Smooth muscle cell (in vitro differentiated cells): ENCODE measurements at regions not wholly inside any gene's neighbourhood (a gene's known extent, or its start where the extent isn't known, plus 50 kb on each side); places are given as distances from the start of the nearest gene placed in this dataset.

Experiments
- DNase-seq: peaks from one replicate; lab custom pipeline; 2025; ENCODE audit not compliant: unreplicated experiment; lab: John Stamatoyannopoulos, UW
- H2AFZ ChIP-seq: fragments of 200-600 bp; sonication (generic); 2 replicates; pipeline ENCODE4 v1.6.0; 2016; ENCODE audit warnings: antibody characterized with exemption, low read depth, mild to moderate bottlenecking
- H3F3A ChIP-seq: fragments of 200-600 bp; sonication (generic); 2 replicates; pipeline ENCODE4 v1.6.0; 2017; ENCODE audit warnings: antibody characterized with exemption, low read depth
- H3K27ac ChIP-seq: fragments of 200-600 bp; sonication (generic); 2 replicates; pipeline ENCODE4 v1.5.1; 2016; ENCODE audit warnings: low read depth, mild to moderate bottlenecking
- H3K27me3 ChIP-seq: fragments of 200-600 bp; sonication (generic); 2 replicates; pipeline ENCODE4 v1.6.1; 2016; ENCODE audit warnings: low read depth, mild to moderate bottlenecking
- H3K36me3 ChIP-seq: fragments of 200-600 bp; sonication (generic); 2 replicates; pipeline ENCODE4 v1.5.1; 2016; ENCODE audit warnings: low read depth
- H3K4me1 ChIP-seq: fragments of 200-600 bp; sonication (generic); 2 replicates; pipeline ENCODE4 v1.5.1; 2016; ENCODE audit warnings: low read depth
- H3K4me2 ChIP-seq: fragments of 200-600 bp; sonication (generic); 2 replicates; pipeline ENCODE4 v1.6.0; 2016; ENCODE audit warnings: mild to moderate bottlenecking
- H3K4me3 ChIP-seq: fragments of 200-600 bp; sonication (generic); 2 replicates; pipeline ENCODE4 v1.5.1; 2016; ENCODE audit warnings: mild to moderate bottlenecking
- H3K79me2 ChIP-seq: fragments of 200-600 bp; sonication (generic); 2 replicates; pipeline ENCODE4 v1.6.0; 2016; ENCODE audit warnings: low read depth, mild to moderate bottlenecking
- H3K9ac ChIP-seq: fragments of 200-600 bp; sonication (generic); 2 replicates; pipeline ENCODE4 v1.6.0; 2016; ENCODE audit warnings: low read depth
- H3K9me3 ChIP-seq: fragments of 200-600 bp; sonication (generic); replicated peaks from 2 replicates; pipeline ENCODE4 v1.5.1; 2016; ENCODE audit warnings: low read depth
- H4K20me1 ChIP-seq: fragments of 200-600 bp; sonication (generic); 2 replicates; pipeline ENCODE4 v1.6.0; 2016; ENCODE audit warnings: low read depth
- WGBS: methylation state at CpG from one replicate; pipeline ENCODE4 v1.1.7; 2016; ENCODE audit warnings: low lambda C conversion rate; 5-methylcytosine and 5-hydroxymethylcytosine counted together
- TF ChIP-seq, protein P1 (sequence below): fragments of 200-600 bp; sonication (generic); IDR thresholded peaks from 2 replicates; pipeline ENCODE4 v1.5.1; 2017; ENCODE audit warnings: borderline replicate concordance, mild to moderate bottlenecking, antibody characterized with exemption; ENCODE audit not compliant: insufficient read depth, poor library complexity, severe bottlenecking

- H3K9ac ChIP-seq, result no peak overlapping the region
- no peaks in the 10 kb centered on the region for H3K79me2 ChIP-seq
- H3F3A ChIP-seq, result no peaks in the 10 kb centered on the region
- TF ChIP-seq, protein P1, sequence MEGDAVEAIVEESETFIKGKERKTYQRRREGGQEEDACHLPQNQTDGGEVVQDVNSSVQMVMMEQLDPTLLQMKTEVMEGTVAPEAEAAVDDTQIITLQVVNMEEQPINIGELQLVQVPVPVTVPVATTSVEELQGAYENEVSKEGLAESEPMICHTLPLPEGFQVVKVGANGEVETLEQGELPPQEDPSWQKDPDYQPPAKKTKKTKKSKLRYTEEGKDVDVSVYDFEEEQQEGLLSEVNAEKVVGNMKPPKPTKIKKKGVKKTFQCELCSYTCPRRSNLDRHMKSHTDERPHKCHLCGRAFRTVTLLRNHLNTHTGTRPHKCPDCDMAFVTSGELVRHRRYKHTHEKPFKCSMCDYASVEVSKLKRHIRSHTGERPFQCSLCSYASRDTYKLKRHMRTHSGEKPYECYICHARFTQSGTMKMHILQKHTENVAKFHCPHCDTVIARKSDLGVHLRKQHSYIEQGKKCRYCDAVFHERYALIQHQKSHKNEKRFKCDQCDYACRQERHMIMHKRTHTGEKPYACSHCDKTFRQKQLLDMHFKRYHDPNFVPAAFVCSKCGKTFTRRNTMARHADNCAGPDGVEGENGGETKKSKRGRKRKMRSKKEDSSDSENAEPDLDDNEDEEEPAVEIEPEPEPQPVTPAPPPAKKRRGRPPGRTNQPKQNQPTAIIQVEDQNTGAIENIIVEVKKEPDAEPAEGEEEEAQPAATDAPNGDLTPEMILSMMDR, result no peak
- no peaks in the 10 kb centered on the region for H3K27me3 ChIP-seq
- no peak overlapping the region for H3K4me2 ChIP-seq
- no peak overlapping the region for H3K4me3 ChIP-seq
- 98% methylated on average over 2 of the region's 2 CpGs for WGBS
- no peaks in the 10 kb centered on the region for H3K9me3 ChIP-seq
- no peaks in the 10 kb centered on the region for H3K36me3 ChIP-seq
- H3K27ac ChIP-seq, result no peak overlapping the region
- H3K4me1 ChIP-seq, result no peaks in the 10 kb centered on the region
- H4K20me1 ChIP-seq, result no peaks in the 10 kb centered on the region
- no peak for DNase-seq
- no peak overlapping the region for H2AFZ ChIP-seq
Measured at GRCh38 chr10:78700816-78701520, 367.8 kb upstream of the ZMIZ1 start.

- TF ChIP-seq, protein P1, result no peak
- Histone ChIP-seq H4K20me1 (no peaks in the 10 kb centered on the region), H3K27me3 (no peaks in the 10 kb centered on the region), H3K9ac (no peak overlapping the region), H3K4me3 (no peak overlapping the region), H2AFZ (no peak overlapping the region), H3K4me1 (no peaks in the 10 kb centered on the region), H3K4me2 (no peak overlapping the region), H3F3A (no peaks in the 10 kb centered on the region), H3K36me3 (no peaks in the 10 kb centered on the region), H3K79me2 (no peaks in the 10 kb centered on the region), H3K9me3 (no peaks in the 10 kb centered on the region), H3K27ac (no peak overlapping the region)
- WGBS, result 76% methylated on average over 8 of the region's 8 CpGs
- no peak for DNase-seq
Measured at GRCh38 chr10:78702186-78702585, 366.6 kb upstream of the ZMIZ1 start.

- Histone ChIP-seq H2AFZ (no peak overlapping the region), H3K79me2 (no peaks in the 10 kb centered on the region), H3K36me3 (no peaks in the 10 kb centered on the region), H3K9me3 (no peaks in the 10 kb centered on the region), H4K20me1 (no peaks in the 10 kb centered on the region), H3K4me1 (no peaks in the 10 kb centered on the region), H3K4me2 (no peak overlapping the region), H3F3A (no peaks in the 10 kb centered on the region), H3K9ac (no peak overlapping the region), H3K27me3 (no peaks in the 10 kb centered on the region), H3K27ac (no peak overlapping the region), H3K4me3 (no peak overlapping the region)
- WGBS, result 77% methylated on average over 6 of the region's 6 CpGs
- no peak for DNase-seq
- TF ChIP-seq, protein P1, result no peak
Measured at GRCh38 chr10:78702876-78703275, 365.9 kb upstream of the ZMIZ1 start.

DNA sequence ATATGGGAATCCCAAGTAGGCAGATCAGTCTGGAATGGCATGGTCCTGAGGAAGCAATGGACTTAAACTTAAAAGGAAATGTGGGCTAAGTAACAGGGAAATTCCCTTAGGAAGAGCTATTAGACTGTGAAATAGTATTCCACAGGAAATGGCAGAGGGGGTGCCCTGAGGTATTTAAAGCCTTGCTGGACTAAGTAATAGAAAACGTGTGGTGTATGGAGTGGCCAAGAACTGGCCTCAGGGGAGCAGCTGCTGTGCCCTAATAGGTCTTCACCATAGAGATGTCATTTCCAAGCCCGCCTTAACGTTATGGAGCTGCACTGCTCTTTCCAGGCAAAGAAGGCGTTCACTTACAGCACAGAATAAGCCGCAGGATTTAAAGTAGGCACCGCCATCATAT is 365.2 kb upstream of the ZMIZ1 start:
- H3K9me3 ChIP-seq, result no peaks in the 10 kb centered on the region
- H3K9ac ChIP-seq, result no peak overlapping the region
- H3K4me1 ChIP-seq, result no peaks in the 10 kb centered on the region
- H3F3A ChIP-seq, result no peaks in the 10 kb centered on the region
- no peak overlapping the region for H3K4me2 ChIP-seq
- no peak overlapping the region for H3K4me3 ChIP-seq
- no peak overlapping the region for H2AFZ ChIP-seq
- WGBS, result 70% methylated on average over 6 of the region's 6 CpGs
- H3K27ac ChIP-seq, result no peak overlapping the region
- no peaks in the 10 kb centered on the region for H4K20me1 ChIP-seq
- no peaks in the 10 kb centered on the region for H3K36me3 ChIP-seq
- no peaks in the 10 kb centered on the region for H3K79me2 ChIP-seq
- no peaks in the 10 kb centered on the region for H3K27me3 ChIP-seq
- no peak for DNase-seq
- TF ChIP-seq, protein P1, result no peak
